ENCODE measurements at regions not wholly inside any gene's neighbourhood (a gene's known extent, or its start where the extent isn't known, plus 50 kb on each side); places are given as distances from the start of the nearest gene placed in this dataset.
"Not testable (repeated sequence)": the region's sequence is repeated elsewhere in the genome, so short reads cannot be mapped to it uniquely, and the experiment has no call there.

GRCh38 chr5:171534043-171534895 is 114.8 kb downstream of the FGF18 start:
- Mint-ChIP-seq H3K27me3 (peaks cover 22% of the 10 kb centered on the region), H3K36me3 (no peaks in the 10 kb centered on the region), H3K4me3 (no peak overlapping the region), H3K9me3 (no peaks in the 10 kb centered on the region), H3K4me1 (no peaks in the 10 kb centered on the region), H3K27ac (no peak overlapping the region)
- POLR2A ChIA-PET: no interaction called here
- ATAC-seq (ENCODE audit: low read depth) (no peak), DNase-seq (no peak)

DNA sequence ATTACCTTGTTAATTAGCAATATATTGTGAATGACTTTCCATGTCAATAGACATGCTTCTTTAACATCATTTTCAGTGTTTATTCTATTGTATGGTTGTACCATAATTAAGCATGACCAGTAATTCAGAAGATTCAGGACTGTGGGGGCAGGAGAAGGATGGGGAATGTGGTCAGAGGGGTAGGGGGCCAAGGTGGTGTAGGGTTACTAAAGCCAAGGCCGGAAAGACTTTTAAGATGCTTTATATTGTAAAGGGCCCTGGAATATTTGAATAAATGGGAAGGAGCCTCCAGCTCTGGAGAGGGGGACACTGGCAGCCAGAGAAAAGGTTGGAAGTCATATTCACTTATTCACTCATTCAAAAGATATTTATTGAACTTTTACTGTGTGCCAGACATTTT is 115.7 kb downstream of the FGF18 start:
- Mint-ChIP-seq H3K27me3 (peaks cover 22% of the 10 kb centered on the region), H3K4me1 (no peaks in the 10 kb centered on the region), H3K9me3 (no peaks in the 10 kb centered on the region), H3K36me3 (no peaks in the 10 kb centered on the region), H3K4me3 (no peak overlapping the region), H3K27ac (no peak overlapping the region)
- no peak for ATAC-seq (ENCODE audit: low read depth)
- no peak for DNase-seq
- POLR2A ChIA-PET: no interaction called here

DNA sequence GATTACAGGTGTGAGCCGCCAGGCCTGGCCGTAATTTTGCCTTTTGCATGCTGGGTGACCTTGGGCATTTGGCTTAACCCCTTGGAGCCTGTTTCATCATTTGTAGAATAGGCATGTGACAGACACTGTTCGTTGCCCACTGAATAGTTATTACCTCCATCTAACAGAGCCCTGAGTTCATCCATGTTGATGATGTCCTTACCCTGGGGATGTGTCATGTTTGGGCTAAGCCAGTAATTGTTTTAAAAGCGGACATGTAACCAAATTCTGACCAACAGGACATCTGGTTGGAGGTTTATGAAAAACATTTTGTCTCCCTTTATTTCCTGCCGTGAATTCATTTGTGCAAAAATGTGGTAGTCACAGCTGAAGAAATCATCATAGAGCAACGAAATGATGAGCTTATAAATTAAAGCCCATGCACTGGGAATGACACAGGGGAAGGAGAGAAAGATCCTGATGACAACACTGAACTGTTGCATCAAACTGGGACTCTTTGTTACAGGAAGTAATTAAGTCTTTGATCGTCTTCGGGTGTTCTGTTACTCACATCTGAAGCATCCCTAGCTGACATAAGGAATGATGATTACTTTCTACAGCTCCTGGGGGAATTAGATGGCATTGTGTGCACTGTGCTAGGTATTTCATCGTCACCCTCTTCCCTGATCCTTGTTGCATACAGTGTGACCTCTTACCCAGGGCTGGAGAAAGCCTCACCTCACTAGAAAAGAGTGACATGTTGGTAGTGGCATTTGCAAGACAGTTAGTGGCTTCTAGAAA is 117.8 kb downstream of the FGF18 start:
- ATAC-seq (ENCODE audit: low read depth): no peak
- no peak for DNase-seq
- H3K4me1 Mint-ChIP-seq: no peaks in the 10 kb centered on the region
- H3K27ac Mint-ChIP-seq: no peak overlapping the region
- peaks cover 21% of the 10 kb centered on the region for H3K27me3 Mint-ChIP-seq
- no peaks in the 10 kb centered on the region for H3K36me3 Mint-ChIP-seq
- no peak overlapping the region for H3K4me3 Mint-ChIP-seq
- H3K9me3 Mint-ChIP-seq: no peaks in the 10 kb centered on the region
- POLR2A ChIA-PET: no interaction called here

GRCh38 chr5:171537923-171538537 is 118.6 kb downstream of the FGF18 start:
- DNase-seq (no peak), ATAC-seq (ENCODE audit: low read depth) (no peak)
- H3K36me3 Mint-ChIP-seq: no peaks in the 10 kb centered on the region
- no peaks in the 10 kb centered on the region for H3K9me3 Mint-ChIP-seq
- POLR2A ChIA-PET: no interaction called here
- no peak overlapping the region for H3K4me3 Mint-ChIP-seq
- no peak overlapping the region for H3K27ac Mint-ChIP-seq
- H3K4me1 Mint-ChIP-seq: no peaks in the 10 kb centered on the region
- peaks cover 15% of the 10 kb centered on the region for H3K27me3 Mint-ChIP-seq

GRCh38 chr5:171538681-171539080 is 119.2 kb downstream of the FGF18 start:
- POLR2A ChIA-PET: no interaction called here

DNA sequence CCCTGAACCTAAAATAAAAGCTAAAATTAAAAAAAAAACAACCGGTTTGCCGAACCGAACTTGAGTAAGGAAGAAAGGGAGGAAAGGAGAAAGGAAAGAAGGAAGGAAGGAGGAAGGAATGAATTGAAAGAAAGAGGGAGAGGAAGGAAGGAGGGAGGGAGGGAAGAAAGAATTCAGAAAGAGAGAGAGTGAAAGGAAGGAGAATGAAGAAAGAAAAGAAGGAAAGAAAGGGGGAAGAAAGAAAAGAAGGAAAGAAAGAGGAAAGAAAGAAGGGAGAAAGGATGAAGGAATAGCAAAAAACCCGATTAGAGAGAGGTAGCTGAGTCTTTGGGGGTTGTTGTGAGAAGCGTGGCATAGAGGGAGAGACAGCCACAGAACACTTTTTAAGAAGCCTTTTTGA is 121.4 kb downstream of the FGF18 start:
- Mint-ChIP-seq H3K27ac (no peak overlapping the region), H3K36me3 (no peaks in the 10 kb centered on the region), H3K27me3 (peaks cover 5% of the 10 kb centered on the region)

More at GRCh38 chr5:171538681-171539080, 119.2 kb downstream of the FGF18 start:
- no peak overlapping the region for H3K27ac Mint-ChIP-seq
- no peaks in the 10 kb centered on the region for H3K9me3 Mint-ChIP-seq
- no peaks in the 10 kb centered on the region for H3K36me3 Mint-ChIP-seq
- no peak for DNase-seq
- peaks cover 15% of the 10 kb centered on the region for H3K27me3 Mint-ChIP-seq
- no peaks in the 10 kb centered on the region for H3K4me1 Mint-ChIP-seq
- ATAC-seq (ENCODE audit: low read depth): no peak
- no peak overlapping the region for H3K4me3 Mint-ChIP-seq

DNA sequence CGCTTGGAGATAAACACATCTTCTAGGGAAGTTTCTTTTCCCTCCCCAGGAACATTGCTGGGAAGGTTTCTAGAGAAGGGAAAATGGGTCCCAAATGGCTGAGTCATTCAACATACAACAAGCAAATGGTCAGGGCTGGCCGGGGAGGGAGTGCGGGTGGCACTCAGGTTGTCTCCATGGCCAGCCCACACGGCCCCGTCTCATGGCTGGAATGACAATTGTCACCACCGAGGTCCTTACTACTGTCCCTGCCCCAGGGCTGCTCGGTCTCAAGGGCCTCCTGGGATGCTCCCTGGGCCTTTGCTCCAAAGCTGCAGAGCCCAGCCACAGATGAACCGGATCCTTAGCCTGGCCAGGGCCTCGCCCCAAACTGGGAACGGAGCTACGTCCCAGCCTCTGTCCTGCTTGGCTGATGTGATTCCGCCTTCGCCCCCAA is 121.9 kb downstream of the FGF18 start:
- Mint-ChIP-seq H3K4me1 (no peaks in the 10 kb centered on the region), H3K27ac (no peak overlapping the region), H3K27me3 (peaks cover 5% of the 10 kb centered on the region), H3K36me3 (no peaks in the 10 kb centered on the region), H3K4me3 (no peak overlapping the region), H3K9me3 (no peaks in the 10 kb centered on the region)
- POLR2A ChIA-PET: no interaction called here
- no peak for DNase-seq
- no peak for ATAC-seq (ENCODE audit: low read depth)

More for the DNA sequence above, 121.4 kb downstream of the FGF18 start:
- POLR2A ChIA-PET: no interaction called here
- Mint-ChIP-seq H3K4me1 (no peaks in the 10 kb centered on the region), H3K4me3 (no peak overlapping the region), H3K9me3 (no peaks in the 10 kb centered on the region)
- ATAC-seq (ENCODE audit: low read depth): no peak
- DNase-seq: no peak

DNA sequence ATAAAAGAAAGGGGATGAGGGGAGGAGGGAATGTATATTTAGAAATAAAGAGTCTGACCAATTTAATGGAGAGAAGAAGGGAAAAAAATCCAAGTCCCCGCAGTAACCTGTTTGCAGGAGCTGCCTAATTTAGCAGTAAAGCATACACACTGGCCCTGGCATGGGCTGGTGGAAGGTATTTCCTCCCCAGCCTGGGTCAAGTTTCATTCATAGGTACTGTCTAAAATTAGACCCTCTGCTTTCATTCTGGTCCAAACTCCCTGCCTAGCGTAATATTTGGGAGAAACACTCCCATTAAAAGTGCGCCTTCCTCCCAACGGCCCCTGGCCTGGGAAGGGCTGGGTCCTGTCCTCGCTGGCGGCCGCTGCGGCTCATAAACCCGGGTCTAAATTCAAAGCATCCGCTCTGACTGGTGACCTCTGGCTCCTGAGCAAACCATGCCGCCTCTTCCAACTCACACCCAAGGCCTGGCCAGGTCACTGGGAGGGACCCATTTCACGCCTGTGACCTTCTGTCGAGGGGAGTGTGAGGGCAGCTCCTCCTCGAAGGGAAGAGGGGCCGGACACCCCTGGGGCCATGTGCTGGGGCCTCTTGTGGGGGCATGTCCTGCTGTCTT is 123.2 kb downstream of the FGF18 start:
- Mint-ChIP-seq H3K4me3 (no peak overlapping the region), H3K36me3 (no peaks in the 10 kb centered on the region), H3K27me3 (peaks cover 6% of the 10 kb centered on the region), H3K9me3 (no peaks in the 10 kb centered on the region), H3K27ac (no peak overlapping the region), H3K4me1 (no peaks in the 10 kb centered on the region)
- no peak for DNase-seq
- POLR2A ChIA-PET: no interaction called here
- ATAC-seq (ENCODE audit: low read depth): no peak

DNA sequence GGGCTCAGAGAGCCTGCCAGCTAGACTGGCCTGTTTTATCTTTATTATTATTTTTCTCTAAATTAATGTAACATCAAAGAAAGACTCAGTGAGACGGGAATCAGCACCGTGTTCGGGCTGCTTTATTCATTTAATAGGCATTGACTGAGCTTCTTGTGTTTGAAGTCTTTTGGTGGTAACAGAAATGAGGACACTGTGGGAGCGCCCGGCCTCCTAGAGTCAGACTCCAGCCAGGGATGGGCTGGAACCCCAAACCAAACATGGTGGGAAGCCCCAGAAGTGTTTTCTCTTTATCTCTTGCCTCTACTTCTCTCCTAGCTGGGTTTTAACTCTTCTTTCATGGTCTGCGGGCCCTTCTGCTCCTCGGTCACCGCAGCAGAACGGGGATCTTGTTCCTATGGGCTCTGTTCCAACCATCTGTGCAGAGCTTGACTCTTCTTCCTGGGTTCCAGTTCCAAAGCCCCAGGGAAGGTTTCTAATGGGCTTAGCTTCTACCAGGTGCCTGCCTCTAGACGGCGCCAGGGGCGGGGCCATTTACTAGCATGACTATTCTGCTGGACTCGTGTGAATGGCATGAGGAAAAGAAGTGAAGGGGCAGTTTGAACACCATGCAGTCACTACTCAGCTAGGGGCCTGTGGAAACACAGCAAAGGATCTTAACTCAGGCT is 123.8 kb downstream of the FGF18 start:
- Mint-ChIP-seq H3K9me3 (no peaks in the 10 kb centered on the region), H3K27ac (no peak overlapping the region), H3K27me3 (peaks cover 8% of the 10 kb centered on the region), H3K36me3 (no peaks in the 10 kb centered on the region), H3K4me1 (no peaks in the 10 kb centered on the region), H3K4me3 (no peak overlapping the region)
- POLR2A ChIA-PET: no interaction called here
- no peak for ATAC-seq (ENCODE audit: low read depth)
- no peak for DNase-seq

DNA sequence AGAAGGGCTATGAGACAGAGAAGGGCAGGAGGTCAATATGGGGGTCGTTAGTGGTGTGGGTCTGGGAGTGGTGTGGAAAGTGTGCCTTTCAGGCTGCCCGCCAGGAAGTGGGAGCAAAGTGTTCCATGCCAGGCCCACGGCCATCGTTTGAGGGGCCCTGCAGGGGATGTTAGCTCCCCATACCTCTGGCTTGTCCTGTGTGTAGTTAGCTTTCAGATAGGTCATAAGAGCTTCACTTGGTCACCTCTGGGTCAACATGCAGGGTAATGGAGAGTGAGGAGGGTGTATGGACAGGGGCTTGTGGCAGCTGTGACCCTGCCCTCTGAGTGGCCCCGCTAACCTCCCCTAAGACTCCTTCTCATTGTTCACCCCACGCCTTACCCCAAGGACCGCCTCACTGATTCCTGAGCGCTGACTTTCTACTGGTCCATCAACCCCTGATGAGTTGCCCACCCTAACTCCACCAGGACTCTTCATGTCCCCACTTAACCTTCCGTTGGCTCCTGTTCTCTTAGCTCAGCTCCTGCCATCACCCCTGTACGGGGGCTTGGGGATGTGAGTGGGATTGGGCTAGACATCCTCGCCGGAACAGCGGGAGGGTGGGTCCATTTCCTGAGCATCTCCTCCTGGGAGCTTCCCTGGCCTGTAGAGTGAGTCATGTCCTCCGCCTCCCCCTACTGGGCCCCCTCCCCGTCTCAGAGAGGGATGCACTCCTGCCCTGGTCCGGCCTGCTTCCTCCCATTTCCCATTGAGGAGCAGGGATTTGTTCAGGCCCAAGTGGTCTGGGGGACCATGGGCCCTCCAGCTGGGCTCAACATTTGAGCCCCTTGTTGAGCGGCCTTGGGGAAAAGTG is 125.7 kb downstream of the FGF18 start:
- Mint-ChIP-seq H3K27me3 (peaks cover 8% of the 10 kb centered on the region), H3K4me3 (no peak overlapping the region), H3K9me3 (no peaks in the 10 kb centered on the region), H3K4me1 (no peaks in the 10 kb centered on the region), H3K36me3 (no peaks in the 10 kb centered on the region), H3K27ac (no peak overlapping the region)
- POLR2A ChIA-PET: no interaction called here
- ATAC-seq (ENCODE audit: low read depth) (no peak), DNase-seq (no peak)

DNA sequence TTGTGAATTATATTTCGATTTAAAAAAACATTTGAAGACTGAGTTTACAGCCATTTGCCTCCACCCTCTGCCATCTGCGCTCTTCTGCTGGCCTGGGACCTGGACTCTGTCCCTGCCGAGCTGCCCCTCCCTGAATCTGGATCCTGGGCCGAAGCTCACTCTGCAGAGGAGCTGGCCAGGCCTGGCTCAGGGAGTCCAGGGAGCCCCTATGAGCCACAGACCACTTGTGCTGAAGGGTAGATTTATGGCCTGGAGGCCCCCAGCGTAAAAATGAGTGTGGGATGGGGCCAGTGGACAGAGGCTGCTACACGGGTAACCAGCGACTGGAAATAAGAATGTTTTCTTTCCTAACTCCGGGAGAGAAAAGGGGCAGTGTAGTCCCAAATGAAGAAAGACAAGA is 129.8 kb downstream of the FGF18 start:
- Mint-ChIP-seq H3K9me3 (peaks cover 2% of the 10 kb centered on the region), H3K27ac (no peak overlapping the region), H3K27me3 (peaks cover 5% of the 10 kb centered on the region), H3K4me3 (no peak overlapping the region), H3K4me1 (no peaks in the 10 kb centered on the region), H3K36me3 (no peaks in the 10 kb centered on the region)
- ATAC-seq (ENCODE audit: low read depth) (no peak), DNase-seq (no peak)
- POLR2A ChIA-PET: no interaction called here

- H3K27ac Mint-ChIP-seq; H3K9me3 Mint-ChIP-seq; DNase-seq; H3K27me3 Mint-ChIP-seq; H3K4me3 Mint-ChIP-seq; ATAC-seq (ENCODE audit: low read depth); H3K36me3 Mint-ChIP-seq; H3K4me1 Mint-ChIP-seq; POLR2A ChIA-PET: not testable (repeated sequence)
Observed at GRCh38 chr5:171553817-171554216, 134.4 kb downstream of the FGF18 start.

All from activated naive CD8-positive, alpha-beta T cell treated with anti-CD3 and anti-CD28 coated beads, Interleukin-2, amount 10 ng/mL, durations not matched to agents 7 days and 5 days (primary cell).